HuH-7.5 (cell line): ENCODE measurements at regions not wholly inside any gene's neighbourhood (a gene's known extent, or its start where the extent isn't known, plus 50 kb on each side); places are given as distances from the start of the nearest gene placed in this dataset.

Experiments used
- DNase-seq: peaks from one replicate; pipeline ENCODE4 v3.0.0; 2011; ENCODE audit warnings: low spot score

- DNase-seq: no peak
These were observed 106.7 kb upstream of the CADPS start for GRCh38 chr3:62981962-62982361.

GRCh38 chr3:62982795-62983455 is 107.7 kb upstream of the CADPS start:
- DNase-seq: no peak

DNA sequence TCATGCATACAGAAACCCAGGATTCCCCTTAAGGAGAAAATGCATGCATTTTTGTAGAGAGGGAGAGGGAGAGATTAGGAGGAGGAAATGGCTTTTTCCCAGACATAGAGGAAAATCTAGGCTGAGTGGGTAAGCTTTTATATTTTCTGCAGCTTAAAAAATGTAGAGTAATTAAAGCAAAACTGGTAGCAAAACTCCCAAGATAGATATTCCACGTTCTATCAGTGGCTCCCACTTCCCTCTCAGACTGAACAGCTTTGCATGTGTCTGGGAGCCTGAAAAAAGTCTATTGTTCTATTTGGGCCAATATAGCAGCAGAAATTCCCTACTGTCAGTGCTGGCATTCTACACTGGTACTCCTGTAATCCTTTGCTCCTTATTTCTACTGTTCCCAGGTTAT is 110.8 kb upstream of the CADPS start:
- DNase-seq: no peak

- DNase-seq: no peak
These were observed 112.5 kb upstream of the CADPS start for GRCh38 chr3:62987721-62988120.

- no peak for DNase-seq
These were observed 115.6 kb upstream of the CADPS start for GRCh38 chr3:62990704-62991413.

GRCh38 chr3:62992520-62992919 is 117.3 kb upstream of the CADPS start:
- no peak for DNase-seq

- no peak for DNase-seq
These were observed 119.9 kb upstream of the CADPS start for GRCh38 chr3:62995119-62995518.

- DNase-seq: no peak
These were observed 120.3 kb upstream of the CADPS start for GRCh38 chr3:62995530-62995929.

- DNase-seq: no peak
These were observed 122.2 kb upstream of the CADPS start for GRCh38 chr3:62997369-62997768.

- DNase-seq: no peak
These were observed 123.9 kb upstream of the CADPS start for GRCh38 chr3:62999158-62999557.

DNA sequence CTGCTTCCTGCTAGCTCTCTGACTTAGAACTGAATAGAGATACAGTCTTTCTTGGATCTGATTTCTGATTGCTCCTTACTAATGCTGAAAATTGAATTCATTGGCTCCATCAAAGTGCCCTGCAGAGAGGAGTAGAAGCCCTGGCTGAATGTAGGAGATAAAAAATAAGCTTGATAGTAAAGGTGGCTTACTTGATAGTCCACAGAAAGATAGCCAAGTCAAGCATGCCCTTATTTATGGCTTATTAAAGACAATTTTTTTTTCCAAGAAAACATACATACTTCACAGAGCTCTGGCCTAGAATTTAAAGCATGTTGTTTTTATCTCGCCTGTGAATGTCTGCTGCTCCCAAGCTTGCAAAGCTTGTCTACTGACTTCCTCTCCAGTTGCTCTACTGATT is 124.6 kb upstream of the CADPS start:
- no peak for DNase-seq

DNA sequence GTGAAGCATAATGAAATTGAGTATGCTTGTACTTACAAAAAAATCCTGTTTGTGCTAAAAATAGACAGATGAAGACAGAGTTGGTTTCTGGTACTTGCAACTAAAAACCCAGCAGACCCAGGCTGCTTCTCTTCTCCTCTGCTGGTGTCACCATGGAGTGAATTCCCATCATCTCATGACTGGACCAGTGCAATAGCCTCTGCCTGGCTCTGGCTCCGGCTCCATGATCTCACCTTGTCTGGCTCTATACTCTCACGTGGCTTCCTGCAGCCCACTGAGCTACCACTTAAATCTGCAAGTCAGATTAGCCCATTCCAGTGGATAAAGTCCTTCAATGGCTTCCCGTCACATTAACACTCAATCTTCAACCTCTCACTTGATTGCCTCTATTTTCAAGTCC is 129.2 kb upstream of the CADPS start:
- DNase-seq: no peak

- DNase-seq: no peak
These were observed 140.5 kb upstream of the CADPS start for GRCh38 chr3:63015614-63016309.

- DNase-seq: no peak
These were observed 146.9 kb upstream of the CADPS start for GRCh38 chr3:63022114-63022513.

GRCh38 chr3:63026722-63027121 is 151.5 kb upstream of the CADPS start:
- DNase-seq: no peak

DNA sequence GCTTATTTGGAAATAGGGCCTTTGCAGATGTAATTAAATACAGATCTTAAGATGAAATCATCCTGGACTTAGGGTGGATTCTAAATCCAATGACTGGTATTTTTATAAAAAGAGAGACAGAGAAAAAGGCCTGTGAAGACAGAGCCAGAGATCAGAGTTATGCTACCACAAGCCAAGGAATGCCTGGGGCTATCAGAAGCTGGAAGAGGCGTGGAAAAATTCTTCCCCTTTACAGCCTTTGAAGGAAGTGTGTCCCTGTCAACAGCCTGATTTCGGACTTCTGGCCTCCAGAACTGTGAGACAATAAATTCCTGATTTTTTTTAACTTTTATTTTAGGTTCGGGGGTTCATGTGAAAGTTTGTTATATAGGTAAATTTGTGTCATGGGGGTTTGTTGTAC is 154.1 kb upstream of the CADPS start:
- no peak for DNase-seq

DNA sequence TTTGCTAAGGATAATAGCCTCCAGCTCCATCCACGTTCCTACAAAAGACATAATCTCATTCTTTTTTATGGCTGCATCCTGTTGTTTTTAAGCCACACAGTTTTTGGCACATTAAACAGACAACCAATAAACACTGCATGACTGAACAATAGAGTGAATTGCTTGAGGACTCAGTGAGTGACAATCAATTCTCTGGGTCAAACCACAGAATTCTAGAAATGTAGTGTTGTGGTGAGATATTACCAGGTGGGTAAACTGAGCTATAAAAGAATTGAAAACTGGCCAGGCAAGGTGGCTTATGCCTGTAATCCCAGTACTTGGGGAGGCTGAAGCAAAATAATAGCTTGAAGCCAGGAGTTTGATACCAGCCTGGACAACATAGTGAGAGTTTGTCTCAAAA is 154.7 kb upstream of the CADPS start:
- no peak for DNase-seq

DNA sequence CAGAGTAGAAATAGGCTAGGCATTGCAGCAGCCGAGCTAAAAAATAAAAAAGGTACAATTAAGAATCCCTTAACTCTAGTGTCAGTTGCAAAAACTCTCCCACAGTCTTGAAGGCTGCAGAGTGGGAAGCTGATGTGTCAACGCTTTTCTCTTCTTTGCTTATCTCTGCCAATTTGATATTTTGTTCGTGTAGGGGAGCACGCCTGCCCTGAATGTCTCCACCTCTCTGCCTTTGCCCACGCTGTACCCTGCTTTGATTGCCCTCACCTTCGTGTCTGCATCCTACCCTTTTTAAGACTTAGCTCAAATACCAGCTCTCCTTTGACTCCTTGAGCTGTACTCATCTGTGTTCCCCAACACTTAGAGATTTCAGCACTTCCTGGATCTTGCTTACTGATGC is 155.4 kb upstream of the CADPS start:
- no peak for DNase-seq

DNA sequence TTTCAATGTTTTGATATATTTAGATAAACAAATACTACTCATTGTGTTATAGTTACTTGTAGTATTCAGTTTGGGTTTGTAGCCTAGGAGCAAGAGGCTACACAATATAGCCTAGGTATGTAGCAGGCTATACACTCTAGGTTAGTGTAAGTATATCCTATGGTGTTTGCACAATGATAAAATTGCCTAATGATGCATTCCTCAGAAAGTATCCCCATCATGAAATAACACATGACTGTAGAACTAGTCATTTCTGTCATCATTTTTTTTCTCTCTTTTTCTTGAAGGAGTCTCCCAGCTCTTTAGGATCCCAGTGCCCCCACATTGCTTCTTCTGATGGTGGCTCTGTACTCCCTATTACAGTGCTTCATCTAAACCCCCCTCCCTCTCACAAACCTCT is 157.7 kb upstream of the CADPS start:
- no peak for DNase-seq

GRCh38 chr3:63034101-63034500 is 158.9 kb upstream of the CADPS start:
- DNase-seq: no peak

DNA sequence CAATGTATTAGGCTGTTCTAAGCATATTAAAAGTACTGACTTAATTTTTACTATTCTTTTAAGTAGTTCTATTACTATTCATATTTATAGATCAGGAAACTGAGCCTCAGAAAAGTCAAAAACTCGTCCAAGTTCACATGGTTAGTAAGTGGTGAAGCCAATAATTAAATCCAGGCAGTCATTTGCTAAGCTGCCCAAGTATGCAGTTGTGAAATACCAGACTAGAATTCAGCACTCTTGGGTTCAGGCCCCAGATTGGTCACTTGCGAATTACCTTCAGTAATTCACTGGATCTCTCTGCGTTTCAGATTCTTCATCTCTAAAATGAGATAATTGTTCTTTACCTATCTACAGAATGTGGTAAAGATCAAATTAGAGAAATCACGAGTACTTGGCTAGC is 161.9 kb upstream of the CADPS start:
- no peak for DNase-seq

GRCh38 chr3:63042833-63043232 is 167.6 kb upstream of the CADPS start:
- no peak for DNase-seq

DNA sequence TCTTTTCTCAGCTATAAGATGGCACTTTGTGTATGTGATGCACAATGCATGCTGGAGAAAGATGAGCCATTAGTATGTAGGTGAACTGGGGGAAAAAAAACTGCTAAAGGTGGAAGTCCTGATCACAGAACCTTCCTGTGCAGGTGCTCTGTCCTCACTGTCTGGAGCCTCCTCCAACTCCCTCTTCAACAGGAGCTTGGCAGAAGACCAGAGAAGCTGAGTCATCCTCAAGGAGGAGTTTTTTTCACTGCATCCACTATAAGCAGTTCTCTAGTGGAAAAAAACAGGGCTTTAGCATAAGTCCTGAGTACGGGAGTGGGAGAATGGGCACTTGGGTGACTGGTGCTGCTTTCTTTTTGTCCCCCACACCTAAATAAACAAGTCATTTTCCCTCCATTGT is 168.4 kb upstream of the CADPS start:
- no peak for DNase-seq

- no peak for DNase-seq
These were observed 170.9 kb upstream of the CADPS start for GRCh38 chr3:63046152-63046551.
